ENCODE measurements at regions not wholly inside any gene's neighbourhood (a gene's known extent, or its start where the extent isn't known, plus 50 kb on each side); places are given as distances from the start of the nearest gene placed in this dataset.

GRCh38 chrX:14351611-14352303 is 177.6 kb upstream of the GLRA2 start:
- TF ChIP-seq, protein P1, sequence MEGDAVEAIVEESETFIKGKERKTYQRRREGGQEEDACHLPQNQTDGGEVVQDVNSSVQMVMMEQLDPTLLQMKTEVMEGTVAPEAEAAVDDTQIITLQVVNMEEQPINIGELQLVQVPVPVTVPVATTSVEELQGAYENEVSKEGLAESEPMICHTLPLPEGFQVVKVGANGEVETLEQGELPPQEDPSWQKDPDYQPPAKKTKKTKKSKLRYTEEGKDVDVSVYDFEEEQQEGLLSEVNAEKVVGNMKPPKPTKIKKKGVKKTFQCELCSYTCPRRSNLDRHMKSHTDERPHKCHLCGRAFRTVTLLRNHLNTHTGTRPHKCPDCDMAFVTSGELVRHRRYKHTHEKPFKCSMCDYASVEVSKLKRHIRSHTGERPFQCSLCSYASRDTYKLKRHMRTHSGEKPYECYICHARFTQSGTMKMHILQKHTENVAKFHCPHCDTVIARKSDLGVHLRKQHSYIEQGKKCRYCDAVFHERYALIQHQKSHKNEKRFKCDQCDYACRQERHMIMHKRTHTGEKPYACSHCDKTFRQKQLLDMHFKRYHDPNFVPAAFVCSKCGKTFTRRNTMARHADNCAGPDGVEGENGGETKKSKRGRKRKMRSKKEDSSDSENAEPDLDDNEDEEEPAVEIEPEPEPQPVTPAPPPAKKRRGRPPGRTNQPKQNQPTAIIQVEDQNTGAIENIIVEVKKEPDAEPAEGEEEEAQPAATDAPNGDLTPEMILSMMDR (IDR thresholded peaks at IDR 0.05; ENCODE audit: extremely low read depth in 1 of 2, insufficient read depth in 1 of 2, low read depth in 1 of 2, low read length in 2 of 2): no peak
- TF ChIP-seq POLR2AphosphoS5 (IDR thresholded peaks at IDR 0.05; ENCODE audit: insufficient read depth, low read depth, low read length) (no peak), JUN (IDR thresholded peaks at IDR 0.05; ENCODE audit: borderline replicate concordance, insufficient read depth, insufficient read length, low read depth) (no peak), POLR2A (IDR thresholded peaks at IDR 0.05; ENCODE audit: low read depth, low read length) (no peak), EZH2 (IDR thresholded peaks at IDR 0.05; ENCODE audit: borderline replicate concordance, low read depth, low read length, severe bottlenecking) (no peak)

Measured in endothelial cell of umbilical vein (primary cell).